ENCODE measurements at regions not wholly inside any gene's neighbourhood (a gene's known extent, or its start where the extent isn't known, plus 50 kb on each side); places are given as distances from the start of the nearest gene placed in this dataset.

- DNase-seq: no peak
Observed at GRCh38 chr4:38230821-38231563, 270.8 kb downstream of the PTTG2 start.

- DNase-seq: no peak
Observed at GRCh38 chr4:38231626-38232025, 271.4 kb downstream of the PTTG2 start.

- DNase-seq: no peak
Observed at GRCh38 chr4:38232741-38233140, 272.5 kb downstream of the PTTG2 start.

- no peak for DNase-seq
Observed at GRCh38 chr4:38233727-38234480, 273.7 kb downstream of the PTTG2 start.

GRCh38 chr4:38235354-38235753 is 275.2 kb downstream of the PTTG2 start:
- no peak for DNase-seq

GRCh38 chr4:38236003-38236402 is 275.8 kb downstream of the PTTG2 start:
- no peak for DNase-seq

- no peak for DNase-seq
Observed at GRCh38 chr4:38236503-38236902, 276.3 kb downstream of the PTTG2 start.

- DNase-seq: no peak
Observed at GRCh38 chr4:38237139-38237538, 276.9 kb downstream of the PTTG2 start.

- DNase-seq: no peak
Observed at GRCh38 chr4:38241541-38241940, 281.3 kb downstream of the PTTG2 start.

GRCh38 chr4:38242101-38242500 is 281.9 kb downstream of the PTTG2 start:
- DNase-seq: no peak

GRCh38 chr4:38242822-38243387 is 282.7 kb downstream of the PTTG2 start:
- peak; percentile 8 for DNase-seq

- no peak for DNase-seq
Observed at GRCh38 chr4:38243388-38244053, 283.3 kb downstream of the PTTG2 start.

- no peak for DNase-seq
Observed at GRCh38 chr4:38254825-38255224, 294.6 kb downstream of the PTTG2 start.

- no peak for DNase-seq
Observed at GRCh38 chr4:38255572-38255971, 295.4 kb downstream of the PTTG2 start.

- DNase-seq: peak; percentile 32
Observed at GRCh38 chr4:38266616-38267015, 306.4 kb downstream of the PTTG2 start.

GRCh38 chr4:38268108-38268820 is 308.1 kb downstream of the PTTG2 start:
- no peak for DNase-seq

- no peak for DNase-seq
Observed at GRCh38 chr4:38268837-38269236, 308.6 kb downstream of the PTTG2 start.

- no peak for DNase-seq
Observed at GRCh38 chr4:38273407-38273806, 313.2 kb downstream of the PTTG2 start.

GRCh38 chr4:38275331-38276100 is 315.3 kb downstream of the PTTG2 start:
- DNase-seq: no peak

- DNase-seq: no peak
Observed at GRCh38 chr4:38278255-38278654, 318.1 kb downstream of the PTTG2 start.

GRCh38 chr4:38279077-38279476 is 318.9 kb downstream of the PTTG2 start:
- no peak for DNase-seq

Measured in stimulated activated CD4-positive, alpha-beta T cell treated with anti-CD3 and anti-CD28 coated beads, Interleukin-15, amount 100 ng/mL, for 24 hours (primary cell).